HG02938 (cell line): ENCODE measurements at regions not wholly inside any gene's neighbourhood (a gene's known extent, or its start where the extent isn't known, plus 50 kb on each side); places are given as distances from the start of the nearest gene placed in this dataset.

Source experiments
- ATAC-seq: cut with Tn5 transposase; IDR thresholded peaks from one replicate; pipeline ENCODE4 v1.9.1; 2021; ENCODE audit warnings: mild to moderate bottlenecking, moderate library complexity; ENCODE audit not compliant: unreplicated experiment

DNA sequence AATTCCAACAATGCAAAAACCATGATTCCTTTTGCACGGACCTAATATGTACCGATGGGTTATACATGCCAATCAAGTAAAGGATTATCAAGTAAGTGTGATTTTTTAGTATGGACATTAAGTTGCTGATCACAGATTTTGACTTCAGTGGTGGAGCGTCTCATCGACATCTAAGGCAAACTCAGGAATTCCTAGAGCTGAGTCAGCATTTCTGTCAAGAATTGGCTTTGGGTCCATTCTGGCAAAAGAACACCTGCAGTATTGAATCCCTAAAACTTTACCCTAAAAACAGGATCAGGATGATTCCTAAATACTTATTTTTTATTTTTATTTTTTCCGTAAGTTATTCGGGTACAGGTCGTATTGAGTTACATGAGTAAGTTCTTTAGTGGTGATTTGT, 83.6 kb downstream of the HPGD start:
- no peak for ATAC-seq

- ATAC-seq: no peak
Observed at GRCh38 chr4:174437749-174438148, 84.5 kb downstream of the HPGD start.

GRCh38 chr4:174437324-174437723, 85.0 kb downstream of the HPGD start:
- no peak for ATAC-seq

GRCh38 chr4:174436377-174436776, 85.9 kb downstream of the HPGD start:
- ATAC-seq: no peak

- ATAC-seq: no peak
Observed at GRCh38 chr4:174435974-174436373, 86.3 kb downstream of the HPGD start.

DNA sequence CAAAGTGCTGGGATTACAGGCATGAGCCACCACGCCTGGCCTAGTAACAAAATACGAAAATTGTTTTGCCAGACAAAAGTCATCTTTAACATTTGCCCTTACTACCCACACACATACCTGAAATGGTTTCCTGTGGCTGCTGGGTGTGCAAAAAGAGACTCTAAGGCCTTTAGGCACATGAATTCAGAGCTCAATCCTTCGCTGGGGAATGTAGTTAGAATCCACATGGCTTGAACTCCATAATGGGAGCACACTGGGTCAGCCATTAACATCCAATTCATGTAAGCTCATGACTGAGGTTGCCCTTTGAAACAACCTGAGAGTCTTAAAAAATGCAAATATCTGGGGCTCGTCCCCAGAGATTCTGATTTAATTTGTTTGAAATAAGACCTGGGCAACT, 87.8 kb downstream of the HPGD start:
- no peak for ATAC-seq

DNA sequence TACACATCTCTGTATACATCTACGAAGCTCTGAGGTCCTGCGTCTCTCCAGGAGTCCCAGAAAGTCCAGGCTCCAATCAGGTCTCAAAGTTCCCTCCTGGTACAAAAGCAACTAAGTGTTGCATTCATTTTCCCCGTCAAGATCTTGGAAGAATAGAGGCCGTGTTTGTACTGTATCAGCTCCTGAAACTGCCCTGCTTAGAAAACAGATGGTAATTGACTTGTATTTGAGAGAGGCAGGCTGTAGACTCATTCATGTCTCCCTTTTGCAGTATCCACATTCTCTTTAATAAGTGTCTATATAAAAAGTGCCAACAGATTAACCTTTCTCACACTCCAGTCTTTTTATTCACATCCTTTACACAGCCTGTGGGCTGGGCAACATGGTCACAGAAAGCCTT, 91.7 kb downstream of the HPGD start:
- ATAC-seq: no peak

- ATAC-seq: no peak
Observed at GRCh38 chr4:174429701-174430410, 92.4 kb downstream of the HPGD start.

DNA sequence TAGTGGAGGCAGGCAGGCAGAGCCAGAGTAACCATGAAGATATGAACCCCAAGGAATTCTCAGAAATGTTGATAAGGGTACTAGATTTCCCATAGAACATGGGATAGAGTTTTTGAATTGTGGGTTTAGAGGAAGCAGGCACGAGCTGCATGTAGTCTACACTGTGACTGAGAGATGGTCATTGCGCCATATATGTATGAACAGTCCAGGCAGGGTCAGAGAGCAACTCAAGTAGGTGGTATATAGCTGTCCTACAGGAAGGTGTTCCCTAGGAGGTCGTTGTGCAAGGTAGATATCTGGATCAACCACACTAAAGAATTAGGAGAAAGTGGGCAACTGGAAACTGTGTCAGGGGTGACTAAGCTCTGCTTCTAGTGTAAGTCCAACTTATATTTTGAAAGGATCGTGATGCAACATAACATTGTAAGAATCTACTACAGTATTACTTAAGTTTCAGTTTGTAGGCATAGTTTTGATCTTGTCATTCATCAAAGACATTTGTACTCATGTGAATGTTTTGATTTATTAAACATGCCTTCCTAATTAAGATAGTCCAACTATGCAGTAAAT, 94.6 kb downstream of the HPGD start:
- no peak for ATAC-seq

- no peak for ATAC-seq
Observed at GRCh38 chr4:174425669-174426068, 96.6 kb downstream of the HPGD start.

DNA sequence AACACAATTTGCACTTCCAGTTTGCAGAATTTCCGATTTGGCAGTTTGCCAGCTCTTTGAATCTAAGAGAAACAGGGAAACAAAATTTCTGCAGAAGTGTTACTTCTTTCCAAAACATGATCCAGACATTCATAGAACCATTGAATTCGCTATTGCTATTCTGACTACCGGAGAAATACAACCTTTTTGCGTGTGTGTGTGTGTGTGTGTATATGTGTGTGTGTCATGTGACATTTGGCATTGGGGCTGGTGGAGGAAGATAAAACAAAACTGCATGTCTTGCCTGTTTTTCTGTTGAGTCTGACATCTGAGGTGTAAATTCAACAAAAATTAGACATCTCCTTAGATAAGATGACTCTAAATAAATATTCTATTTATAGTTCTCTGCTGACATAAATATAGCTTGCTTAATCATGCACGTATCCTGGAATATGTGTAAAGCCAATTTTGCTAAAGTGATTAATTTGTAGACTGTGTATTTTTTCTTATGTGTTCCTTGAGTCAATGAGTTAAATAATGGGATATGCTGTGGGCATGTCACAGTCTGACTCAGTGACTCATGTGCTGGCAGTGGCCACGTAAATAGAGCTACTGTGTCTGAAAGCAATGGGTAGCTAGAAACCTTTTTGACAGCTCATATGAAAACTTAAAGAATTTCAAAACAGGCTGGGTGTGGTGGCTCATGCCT, 98.9 kb downstream of the HPGD start:
- ATAC-seq: peak; percentile 59

DNA sequence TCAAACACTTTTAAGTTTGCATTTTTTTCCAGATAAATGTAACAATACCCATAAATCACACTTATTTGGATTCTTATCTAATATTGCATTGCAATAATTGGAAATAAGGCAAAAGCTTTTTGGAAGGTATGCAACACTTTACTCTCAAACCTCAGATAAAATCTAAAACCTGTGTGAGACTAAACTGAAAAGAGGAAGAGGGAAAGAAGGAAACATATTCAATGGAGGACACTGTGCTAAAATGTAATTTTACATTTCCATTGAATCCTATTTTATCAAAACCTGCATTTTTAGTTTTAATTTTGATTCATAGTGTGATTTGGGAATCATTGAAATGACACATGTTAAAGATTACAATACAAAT, 99.4 kb downstream of the HPGD start:
- no peak for ATAC-seq

DNA sequence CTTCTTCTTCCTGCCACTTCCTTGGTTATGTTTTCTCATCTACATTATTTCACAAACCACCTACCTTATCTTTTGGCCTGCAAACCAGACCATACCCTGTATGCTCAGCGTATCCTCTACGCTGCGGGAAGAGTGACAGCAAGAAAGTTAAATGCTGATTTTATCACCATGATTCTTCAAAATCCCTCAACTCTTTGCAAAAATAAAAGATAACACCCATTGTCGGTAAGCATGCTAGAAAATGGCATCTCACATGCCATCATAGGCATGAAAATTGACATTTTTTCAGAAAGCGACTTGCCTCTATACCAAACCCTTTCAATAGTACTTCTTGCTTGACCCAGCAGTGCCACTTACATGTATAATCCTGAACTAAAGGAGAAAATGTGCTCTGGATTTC, 102.0 kb downstream of the HPGD start:
- no peak for ATAC-seq

DNA sequence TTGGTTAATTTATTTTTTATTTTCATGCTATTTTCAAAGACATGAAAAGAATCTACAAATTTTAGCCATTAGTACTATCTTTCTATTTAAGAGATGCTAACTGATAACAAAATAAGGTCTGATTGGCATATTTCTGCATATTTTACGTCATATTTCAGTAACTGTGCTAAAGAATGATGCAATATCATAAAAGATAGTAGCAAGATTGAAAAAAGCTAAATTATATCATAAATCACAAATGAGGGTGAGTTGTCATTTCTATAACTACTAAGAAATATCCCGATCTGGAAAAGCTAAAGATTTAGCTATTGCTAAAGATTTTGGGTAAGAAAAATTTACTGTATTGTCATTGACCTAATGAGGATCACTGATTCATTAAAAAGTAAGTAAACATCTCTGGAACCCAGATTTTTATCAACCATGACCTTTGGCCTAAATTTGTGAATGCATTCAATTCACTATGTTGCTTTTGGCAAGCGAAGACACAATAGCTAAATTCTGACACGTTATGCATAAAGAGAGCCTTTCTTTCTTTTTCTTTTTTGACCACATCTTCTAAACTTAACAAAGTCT, 103.6 kb downstream of the HPGD start:
- ATAC-seq: no peak

- no peak for ATAC-seq
Observed at GRCh38 chr4:174408841-174409552, 113.3 kb downstream of the HPGD start.

- no peak for ATAC-seq
Observed at GRCh38 chr4:174406383-174406782, 115.9 kb downstream of the HPGD start.

DNA sequence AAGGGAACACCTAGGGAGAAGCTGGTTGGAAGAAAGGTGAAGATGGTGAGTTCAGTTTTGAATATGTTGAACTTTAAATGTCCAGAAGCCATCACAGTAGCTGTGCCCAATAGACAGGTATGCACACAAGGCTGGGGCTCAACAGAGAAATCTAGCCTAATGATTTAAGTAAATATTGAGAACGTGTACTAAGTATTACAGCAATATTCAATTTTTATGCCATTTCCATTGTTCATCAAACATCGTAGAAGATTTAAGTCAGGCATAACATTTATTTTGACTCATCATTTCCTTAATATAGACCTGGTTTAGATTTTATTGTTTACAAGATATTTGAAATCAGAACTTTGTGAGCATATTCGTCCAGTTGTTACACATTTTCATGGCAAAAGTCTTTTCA, 116.4 kb downstream of the HPGD start:
- no peak for ATAC-seq

- ATAC-seq: no peak
Observed at GRCh38 chr4:174404677-174405076, 117.6 kb downstream of the HPGD start.

GRCh38 chr4:174403177-174403543, 119.1 kb downstream of the HPGD start:
- ATAC-seq: no peak

DNA sequence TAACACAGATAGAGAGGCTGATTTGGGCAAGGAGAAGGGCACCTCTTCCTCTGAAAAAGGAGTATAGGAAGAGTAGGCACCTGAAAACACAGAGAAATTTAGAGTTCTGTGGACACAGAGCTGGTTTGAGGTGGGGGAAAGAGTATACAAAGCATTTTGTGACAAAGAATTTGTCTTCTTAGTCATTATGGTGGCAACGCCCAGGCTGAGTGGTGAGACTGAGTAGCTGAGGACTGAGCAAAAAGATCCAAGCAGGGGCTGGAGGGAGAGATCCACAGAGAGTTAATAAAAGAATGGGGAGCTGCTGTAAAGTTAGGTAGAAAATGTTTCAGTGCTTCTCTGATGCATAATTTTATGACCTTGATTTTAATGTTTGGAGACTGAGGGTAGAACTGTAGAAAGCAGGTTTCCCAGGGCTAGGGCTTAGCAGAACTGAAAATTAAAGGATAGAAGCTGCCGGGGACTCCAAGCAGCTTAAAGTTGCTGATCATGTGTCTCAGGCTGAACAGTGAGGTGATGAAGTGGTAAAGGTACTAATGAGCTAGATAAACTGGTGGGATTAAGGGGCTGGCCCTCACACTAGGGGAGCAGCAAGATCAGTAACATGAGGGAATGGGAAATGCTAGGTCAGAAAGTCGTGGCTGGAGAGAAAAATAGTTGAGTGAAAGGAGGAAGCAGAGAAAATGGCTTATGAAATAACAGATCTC, 118.9 kb downstream of the CEP44 start:
- ATAC-seq: no peak
